ENCODE measurements at regions not wholly inside any gene's neighbourhood (a gene's known extent, or its start where the extent isn't known, plus 50 kb on each side); places are given as distances from the start of the nearest gene placed in this dataset.
A peak's percentile ranks its signal among the peaks of the same experiment; 100 is the strongest.

DNA sequence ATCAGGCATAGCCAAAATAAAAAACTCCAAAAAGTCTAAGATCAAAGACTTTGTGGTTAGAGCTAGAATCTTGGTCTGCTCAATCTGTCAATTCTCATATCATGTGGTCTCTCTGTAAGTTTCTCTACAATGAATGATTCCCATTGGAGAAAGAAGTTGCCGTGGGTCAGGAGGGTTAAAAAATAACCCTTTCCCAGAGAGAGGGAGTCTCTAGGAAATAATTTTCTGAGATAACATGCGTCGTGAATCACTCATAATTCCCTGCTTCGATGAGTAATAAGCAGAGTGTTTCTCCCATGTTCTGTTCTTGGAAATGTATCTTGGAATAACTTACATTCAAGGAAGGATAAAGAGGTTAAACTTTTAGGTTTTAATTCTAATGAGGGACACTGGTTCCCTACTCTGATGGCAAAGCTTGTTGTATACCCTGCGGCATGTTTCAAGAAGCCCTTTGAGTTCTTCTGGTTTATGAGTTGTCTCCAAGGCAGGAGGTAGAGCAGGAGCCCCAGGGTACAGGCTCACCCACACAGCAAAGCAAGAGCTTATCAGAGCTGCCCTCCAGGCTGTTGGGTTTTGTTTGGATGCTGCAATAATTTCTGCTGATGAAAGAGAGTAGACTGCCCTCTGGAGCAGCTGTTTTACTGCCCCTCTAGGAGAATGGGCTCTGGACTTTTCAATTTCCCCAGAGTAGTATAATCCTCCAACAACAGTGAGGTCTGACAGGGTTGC, 599.1 kb downstream of the QKI start:
- no peak for DNase-seq
- Mint-ChIP-seq H3K27me3 (peaks cover 10 to 12% (median 11%) of the 10 kb centered on the region in 3 donors), H3K9me3 (peaks cover 0 to 6% (median 0%) of the 10 kb centered on the region in 7 donors), H3K36me3 (no peaks in the 10 kb centered on the region), H3K4me1 (no peaks in the 10 kb centered on the region), H3K4me3 (no peak overlapping the region), H3K27ac (no peak overlapping the region)
- ATAC-seq (ENCODE audit: low read depth in 2 of 2), result no peak

DNA sequence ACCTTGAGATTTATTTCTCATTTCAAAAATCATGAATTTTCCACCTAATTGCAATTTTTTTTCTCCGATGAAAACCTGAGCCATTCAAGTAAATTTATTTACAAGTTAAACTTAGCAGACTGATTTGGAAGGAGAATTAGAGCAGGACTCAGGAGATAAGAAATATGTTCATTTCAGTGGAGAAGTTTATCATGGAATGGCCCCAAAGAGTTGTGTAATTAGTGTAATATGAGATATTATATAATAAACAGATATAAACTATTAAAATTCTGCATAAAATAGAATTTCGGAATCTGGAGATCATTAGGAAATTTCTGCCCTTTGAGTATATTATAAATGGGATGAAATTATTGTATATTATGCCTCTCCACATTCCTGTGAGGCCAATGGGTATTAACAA, 596.8 kb downstream of the QKI start:
- no peak for DNase-seq
- H3K27me3 Mint-ChIP-seq, result peaks cover 0 to 7% (median 4%) of the 10 kb centered on the region in 3 donors
- H3K9me3 Mint-ChIP-seq, result peaks cover 0 to 1% (median 0%) of the 10 kb centered on the region in 7 donors
- H3K27ac Mint-ChIP-seq, result no peak overlapping the region
- no peak for ATAC-seq (ENCODE audit: low read depth in 2 of 2)
- H3K4me1 Mint-ChIP-seq, result no peaks in the 10 kb centered on the region
- H3K36me3 Mint-ChIP-seq, result no peaks in the 10 kb centered on the region
- H3K4me3 Mint-ChIP-seq, result no peak overlapping the region

DNA sequence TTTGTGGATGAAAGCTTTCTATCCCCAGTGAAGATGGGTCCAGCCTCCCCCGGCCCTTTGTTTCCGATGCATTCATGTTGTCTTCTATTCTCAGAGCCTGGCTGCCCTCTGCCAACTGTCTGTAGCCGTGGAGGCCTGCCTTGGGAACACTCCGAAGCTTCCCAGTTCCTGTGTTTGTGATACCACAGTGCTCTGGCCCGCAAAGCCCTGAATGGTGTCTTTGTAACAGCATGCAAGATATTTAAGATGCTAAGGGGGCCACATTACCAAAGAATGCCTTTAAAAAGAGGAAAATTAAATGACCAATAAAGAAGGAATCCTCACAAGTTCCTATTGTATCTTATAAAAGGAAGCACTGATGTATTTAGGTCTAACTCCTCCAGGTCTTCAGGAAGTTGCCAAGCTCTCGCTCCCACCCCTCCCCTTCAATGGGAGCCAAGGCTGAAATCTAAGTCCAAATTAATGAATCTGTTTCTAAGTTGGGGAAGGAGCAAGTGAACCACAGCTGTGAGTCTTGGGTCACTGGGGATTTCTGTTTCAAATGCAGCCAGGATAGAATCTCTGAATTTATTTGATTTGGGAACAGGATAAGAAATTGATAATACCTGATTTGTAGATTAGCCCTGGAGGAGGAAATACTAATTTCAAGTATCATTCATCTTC, 596.1 kb downstream of the QKI start:
- Mint-ChIP-seq H3K27me3 (peaks cover 0 to 7% (median 5%) of the 10 kb centered on the region in 3 donors), H3K36me3 (no peaks in the 10 kb centered on the region), H3K4me1 (no peaks in the 10 kb centered on the region), H3K9me3 (peaks cover 0 to 1% (median 0%) of the 10 kb centered on the region in 7 donors), H3K4me3 (no peak overlapping the region), H3K27ac (no peak overlapping the region)
- no peak for DNase-seq
- no peak for ATAC-seq (ENCODE audit: low read depth in 2 of 2)

DNA sequence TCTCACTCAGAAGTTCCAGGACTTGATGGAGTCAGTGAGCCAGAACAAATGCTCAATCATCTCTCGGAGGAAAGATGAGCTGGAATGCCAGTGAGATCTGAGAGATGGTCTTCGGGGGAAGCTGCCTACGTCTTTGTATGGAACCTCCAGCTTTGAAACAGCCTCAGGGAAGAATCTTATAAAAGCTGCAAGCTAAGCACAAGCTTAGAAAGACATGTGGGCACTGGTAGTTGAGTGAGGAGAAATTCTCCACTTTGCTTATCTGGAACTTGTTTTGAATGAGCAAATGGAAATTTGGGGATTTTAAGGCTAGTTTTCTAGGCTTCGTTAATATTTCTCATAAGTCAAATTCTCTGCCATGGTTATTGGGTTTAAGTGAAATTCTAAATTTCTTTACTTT, 594.4 kb downstream of the QKI start:
- no peak overlapping the region for H3K27ac Mint-ChIP-seq
- peaks cover 0 to 3% of the 10 kb centered on the region in 2 donors for H3K36me3 Mint-ChIP-seq
- DNase-seq (no peak), ATAC-seq (ENCODE audit: low read depth in 2 of 2) (no peak)
- H3K4me1 Mint-ChIP-seq, result no peaks in the 10 kb centered on the region
- H3K9me3 Mint-ChIP-seq, result peaks cover 0 to 5% (median 0%) of the 10 kb centered on the region in 7 donors
- H3K4me3 Mint-ChIP-seq, result no peak overlapping the region
- peaks cover 4 to 14% (median 9%) of the 10 kb centered on the region in 3 donors for H3K27me3 Mint-ChIP-seq

DNA sequence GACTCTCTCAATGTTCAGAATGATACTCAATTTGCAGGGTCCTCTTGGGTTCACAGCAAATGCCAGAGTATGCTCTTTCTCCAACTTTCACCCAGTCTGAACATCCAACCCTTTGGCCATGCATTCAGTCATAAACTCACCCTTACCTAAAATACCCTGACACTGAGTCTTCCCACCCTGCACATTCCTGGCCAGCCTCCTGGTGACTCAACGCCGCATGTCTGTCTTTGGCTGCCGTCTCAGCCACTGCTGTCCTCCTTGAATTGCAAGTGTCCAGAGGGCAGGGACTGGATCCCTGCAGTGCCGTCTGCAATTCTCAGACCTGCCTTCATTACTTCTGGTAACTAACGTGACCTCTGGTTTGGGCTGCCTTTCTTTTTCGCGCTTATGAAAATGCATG, 593.4 kb downstream of the QKI start:
- DNase-seq (no peak), ATAC-seq (ENCODE audit: low read depth in 2 of 2) (no peak)
- Mint-ChIP-seq H3K9me3 (peaks cover 0 to 5% (median 0%) of the 10 kb centered on the region in 7 donors), H3K4me1 (no peaks in the 10 kb centered on the region), H3K27me3 (peaks cover 6 to 16% (median 10%) of the 10 kb centered on the region in 3 donors), H3K27ac (peak overlapping the region in 1 of 6 donors; percentile 15), H3K4me3 (no peak overlapping the region), H3K36me3 (peaks cover 0 to 5% of the 10 kb centered on the region in 2 donors)

DNA sequence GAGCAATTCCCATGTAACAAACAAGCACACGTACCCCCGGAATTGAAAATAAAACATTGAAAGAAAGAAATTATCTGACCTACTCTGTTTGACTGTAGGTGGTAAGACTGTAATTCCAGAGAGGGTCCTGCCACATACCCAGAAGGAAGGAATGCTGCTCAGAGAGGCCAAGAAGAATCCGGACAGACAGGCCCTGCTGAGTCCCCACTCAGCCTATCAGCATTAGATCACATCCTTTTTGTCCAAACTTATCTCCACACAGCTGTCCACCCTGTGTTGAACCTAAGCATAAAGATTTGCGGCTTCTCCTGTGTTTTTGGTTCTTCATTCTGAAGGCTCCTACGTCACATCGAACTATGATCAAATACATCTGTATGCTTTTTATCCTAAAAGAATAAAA, 591.9 kb downstream of the QKI start:
- DNase-seq, result no peak
- peaks cover 0 to 5% (median 0%) of the 10 kb centered on the region in 7 donors for H3K9me3 Mint-ChIP-seq
- no peak overlapping the region for H3K27ac Mint-ChIP-seq
- no peak overlapping the region for H3K4me3 Mint-ChIP-seq
- ATAC-seq (ENCODE audit: low read depth in 2 of 2), result no peak
- H3K4me1 Mint-ChIP-seq, result no peaks in the 10 kb centered on the region
- peaks cover 11 to 21% (median 21%) of the 10 kb centered on the region in 3 donors for H3K27me3 Mint-ChIP-seq
- H3K36me3 Mint-ChIP-seq, result peaks cover 0 to 5% of the 10 kb centered on the region in 2 donors

DNA sequence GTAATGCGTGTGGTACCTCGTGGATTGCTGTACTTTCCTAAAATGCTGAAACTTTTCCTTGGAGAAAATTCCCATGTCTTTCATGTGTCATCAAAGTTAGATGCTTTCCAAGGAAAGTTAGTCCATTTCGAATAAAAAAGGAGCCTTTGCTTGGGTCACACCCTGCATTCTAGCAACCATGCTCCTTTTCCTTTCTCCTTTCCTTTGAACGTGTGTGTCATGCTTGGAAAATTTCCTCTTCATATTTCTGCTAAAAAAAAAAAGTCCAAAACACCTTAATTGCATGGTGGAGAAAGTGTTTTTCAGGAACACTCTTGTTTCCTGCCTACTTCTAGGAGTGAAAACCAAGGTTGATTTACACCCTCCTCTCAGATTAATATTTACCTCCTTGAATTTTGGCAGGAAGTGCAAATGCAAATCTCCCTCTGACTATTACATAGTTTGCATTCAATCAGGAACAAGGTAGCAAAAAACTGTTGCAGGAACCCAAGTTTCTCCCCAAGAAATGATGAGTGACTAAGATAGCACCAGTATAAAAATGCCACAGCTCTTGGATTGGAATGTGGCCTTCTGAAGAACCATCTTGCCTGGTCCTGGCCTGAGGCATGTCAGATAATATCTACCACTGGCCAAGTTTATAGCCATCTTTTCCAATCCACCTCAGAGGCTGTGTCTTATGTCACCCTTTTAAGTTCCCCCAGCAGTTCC, 590.6 kb downstream of the QKI start:
- peaks cover 11 to 21% (median 21%) of the 10 kb centered on the region in 3 donors for H3K27me3 Mint-ChIP-seq
- no peak for ATAC-seq (ENCODE audit: low read depth in 2 of 2)
- peaks cover 0 to 5% of the 10 kb centered on the region in 2 donors for H3K36me3 Mint-ChIP-seq
- no peak overlapping the region for H3K27ac Mint-ChIP-seq
- no peaks in the 10 kb centered on the region for H3K4me1 Mint-ChIP-seq
- no peak overlapping the region for H3K4me3 Mint-ChIP-seq
- H3K9me3 Mint-ChIP-seq, result peaks cover 0 to 5% (median 0%) of the 10 kb centered on the region in 7 donors
- no peak for DNase-seq

DNA sequence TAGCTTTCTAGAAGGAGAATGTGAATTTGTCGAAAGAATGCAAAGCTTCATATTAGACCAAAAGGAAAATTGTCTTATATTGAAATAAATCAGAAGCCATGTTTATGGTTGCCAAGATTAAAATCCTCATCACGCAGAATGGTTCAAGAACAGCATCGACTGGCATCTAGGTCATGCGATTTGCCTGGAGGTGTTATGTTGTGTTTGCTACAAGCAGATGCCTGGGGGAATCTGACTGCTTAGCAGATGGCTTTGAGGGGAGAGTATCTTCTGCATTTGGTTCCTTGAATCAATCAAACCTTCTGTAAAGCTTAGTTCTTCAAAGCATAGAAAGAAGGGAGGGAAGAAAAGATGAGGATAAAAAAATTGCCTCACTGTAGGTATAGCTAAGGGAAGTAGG, 585.8 kb downstream of the QKI start:
- peaks cover 0 to 5% of the 10 kb centered on the region in 2 donors for H3K36me3 Mint-ChIP-seq
- peaks cover 0 to 5% (median 2%) of the 10 kb centered on the region in 7 donors for H3K9me3 Mint-ChIP-seq
- H3K4me1 Mint-ChIP-seq, result no peaks in the 10 kb centered on the region
- DNase-seq, result no peak
- H3K27ac Mint-ChIP-seq, result no peak overlapping the region
- H3K27me3 Mint-ChIP-seq, result peaks cover 15 to 42% (median 35%) of the 10 kb centered on the region in 3 donors
- no peak overlapping the region for H3K4me3 Mint-ChIP-seq
- no peak for ATAC-seq (ENCODE audit: low read depth in 2 of 2)

DNA sequence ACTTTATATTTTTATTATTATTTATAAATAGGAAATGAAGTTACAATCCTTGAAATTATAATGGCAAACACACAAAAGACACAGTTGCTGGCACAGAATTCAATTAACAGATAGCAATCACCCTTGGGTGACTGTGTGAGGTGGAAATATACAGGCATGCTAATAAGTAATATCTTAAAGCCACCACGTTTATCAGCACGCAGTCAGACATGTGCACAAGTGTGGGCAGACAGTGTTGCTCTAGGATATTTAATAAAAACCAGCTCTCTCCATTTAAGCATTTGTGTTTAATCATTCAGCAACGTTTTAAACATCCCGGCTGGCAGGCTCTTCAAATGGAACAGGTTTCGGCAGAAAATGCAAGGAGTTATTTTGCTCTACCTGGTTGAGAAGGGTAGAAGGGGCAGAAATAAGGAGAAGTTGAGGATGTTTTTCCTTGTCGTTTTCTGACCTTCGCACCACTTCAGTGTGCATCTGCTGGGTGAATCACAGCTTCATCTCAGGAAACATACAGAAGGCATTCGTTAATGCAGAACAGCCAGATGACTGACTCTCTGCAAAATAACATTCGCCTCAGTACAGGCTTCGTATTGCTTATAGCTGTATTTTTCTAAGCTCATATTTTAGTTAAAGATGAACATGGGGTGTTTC, 585.1 kb downstream of the QKI start:
- Mint-ChIP-seq H3K27me3 (peaks cover 15 to 46% (median 38%) of the 10 kb centered on the region in 3 donors), H3K4me3 (no peak overlapping the region), H3K9me3 (peaks cover 0 to 5% (median 2%) of the 10 kb centered on the region in 7 donors), H3K36me3 (peaks cover 0 to 5% of the 10 kb centered on the region in 2 donors), H3K27ac (no peak overlapping the region), H3K4me1 (no peaks in the 10 kb centered on the region)
- ATAC-seq (ENCODE audit: low read depth in 2 of 2) (no peak), DNase-seq (no peak)

DNA sequence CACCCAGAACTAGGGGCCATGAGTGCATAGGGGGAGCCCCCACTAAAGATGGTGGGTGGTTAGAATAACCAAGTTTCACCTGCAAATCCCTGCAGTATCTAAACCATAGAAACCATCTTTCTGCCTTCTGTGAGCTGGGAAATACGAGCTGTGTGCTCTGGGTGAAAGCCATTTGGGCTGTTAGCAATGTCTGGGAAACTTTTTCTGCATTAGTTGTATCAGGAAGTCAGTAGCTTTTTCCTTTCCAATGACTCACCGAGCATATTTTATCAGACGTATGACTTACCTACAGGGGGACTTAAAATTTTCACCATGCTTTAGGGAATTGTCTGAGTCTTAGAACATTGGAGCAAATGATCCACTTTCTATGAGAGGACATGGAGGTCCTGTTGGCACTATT, 584.0 kb downstream of the QKI start:
- H3K9me3 Mint-ChIP-seq, result peaks cover 0 to 3% (median 1%) of the 10 kb centered on the region in 7 donors
- no peaks in the 10 kb centered on the region for H3K4me1 Mint-ChIP-seq
- no peak overlapping the region for H3K27ac Mint-ChIP-seq
- peaks cover 15 to 42% (median 38%) of the 10 kb centered on the region in 3 donors for H3K27me3 Mint-ChIP-seq
- H3K4me3 Mint-ChIP-seq, result no peak overlapping the region
- DNase-seq (no peak), ATAC-seq (ENCODE audit: low read depth in 2 of 2) (no peak)
- H3K36me3 Mint-ChIP-seq, result no peaks in the 10 kb centered on the region

DNA sequence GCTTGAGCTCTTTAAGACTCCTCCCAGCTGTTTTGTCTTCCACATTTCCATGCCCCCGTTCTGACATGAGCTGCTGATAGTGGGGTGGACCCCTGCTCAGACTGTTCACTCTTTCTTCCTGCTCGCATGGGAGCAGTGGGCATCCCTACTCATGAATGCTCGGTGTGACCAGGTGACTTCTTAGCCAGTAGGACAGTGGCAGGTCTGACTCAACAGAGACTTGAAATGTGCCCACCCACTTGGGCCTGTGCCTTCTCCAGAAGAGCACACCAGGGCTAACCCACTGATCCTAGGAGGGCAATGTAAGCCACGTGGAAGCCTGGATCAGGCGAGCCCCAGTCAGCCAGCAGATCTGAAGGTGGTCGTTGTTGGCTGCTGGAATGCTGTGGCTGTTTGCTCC, 582.0 kb downstream of the QKI start:
- Mint-ChIP-seq H3K9me3 (peaks cover 0 to 3% (median 0%) of the 10 kb centered on the region in 7 donors), H3K4me1 (no peaks in the 10 kb centered on the region), H3K4me3 (no peak overlapping the region), H3K27me3 (peaks cover 9 to 36% (median 25%) of the 10 kb centered on the region in 3 donors), H3K36me3 (no peaks in the 10 kb centered on the region), H3K27ac (peak overlapping the region in 1 of 6 donors; percentile 81)
- ATAC-seq (ENCODE audit: low read depth in 2 of 2) (no peak), DNase-seq (no peak)

DNA sequence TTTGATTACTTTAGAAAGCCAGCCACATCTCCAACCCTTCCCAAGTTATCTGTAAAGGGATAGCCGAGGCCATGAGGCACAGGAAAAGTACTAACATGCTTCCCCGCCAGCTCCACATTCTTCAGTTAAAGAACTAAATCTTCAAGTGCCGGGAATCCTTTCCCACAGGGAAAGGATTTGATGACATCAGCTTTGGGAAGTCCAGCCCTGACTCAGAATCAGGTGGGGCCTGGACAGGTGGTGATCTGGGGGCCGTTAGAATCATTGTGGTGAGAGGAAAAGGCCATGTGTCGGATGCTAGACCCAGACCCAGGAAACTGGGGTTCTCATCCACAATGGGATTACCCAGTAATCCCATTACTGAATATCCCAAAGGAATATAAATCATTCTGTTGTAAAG, 580.0 kb downstream of the QKI start:
- Mint-ChIP-seq H3K27me3 (peaks cover 9 to 36% (median 25%) of the 10 kb centered on the region in 3 donors), H3K27ac (no peak overlapping the region)
- DNase-seq, result no peak

DNA sequence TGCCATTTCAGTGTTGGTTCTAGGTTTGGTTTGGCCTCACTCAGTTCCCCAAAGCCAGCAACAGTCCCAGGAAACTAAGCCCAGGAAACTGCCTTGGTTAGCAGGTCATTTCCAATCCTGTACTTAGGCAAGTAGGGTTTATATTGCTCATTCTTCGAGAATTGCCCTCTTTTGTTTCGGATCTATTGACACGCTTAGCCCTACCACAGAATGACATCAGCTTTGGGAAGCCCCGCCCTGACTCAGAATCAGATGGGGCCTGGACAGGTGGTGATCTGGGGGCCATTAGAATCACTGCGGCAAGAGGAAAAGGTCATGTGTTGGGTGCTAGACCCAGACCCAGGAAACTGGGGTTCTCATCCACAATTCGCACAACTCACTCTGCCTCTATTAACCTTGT, 578.2 kb downstream of the QKI start:
- ATAC-seq (ENCODE audit: low read depth in 2 of 2), result no peak

More for the DNA sequence above, 580.0 kb downstream of the QKI start:
- Mint-ChIP-seq H3K4me1 (no peaks in the 10 kb centered on the region), H3K36me3 (no peaks in the 10 kb centered on the region), H3K4me3 (no peak overlapping the region), H3K9me3 (peaks cover 0 to 3% (median 0%) of the 10 kb centered on the region in 7 donors)
- no peak for ATAC-seq (ENCODE audit: low read depth in 2 of 2)

More for the DNA sequence above, 578.2 kb downstream of the QKI start:
- H3K27ac Mint-ChIP-seq, result no peak overlapping the region
- no peak overlapping the region for H3K4me3 Mint-ChIP-seq
- peaks cover 0 to 5% (median 4%) of the 10 kb centered on the region in 3 donors for H3K4me1 Mint-ChIP-seq
- peaks cover 0 to 3% (median 0%) of the 10 kb centered on the region in 7 donors for H3K9me3 Mint-ChIP-seq
- no peaks in the 10 kb centered on the region for H3K36me3 Mint-ChIP-seq
- peaks cover 9 to 28% (median 25%) of the 10 kb centered on the region in 3 donors for H3K27me3 Mint-ChIP-seq
- no peak for DNase-seq
